ENCODE measurements at regions not wholly inside any gene's neighbourhood (a gene's known extent, or its start where the extent isn't known, plus 50 kb on each side); places are given as distances from the start of the nearest gene placed in this dataset.
"Not testable (repeated sequence)": the region's sequence is repeated elsewhere in the genome, so short reads cannot be mapped to it uniquely, and the experiment has no call there.

- TF ChIP-seq ESRRA (CRISPR knock-in tag; IDR thresholded peaks at IDR 0.05; ENCODE audit: borderline replicate concordance); CTCF (IDR thresholded peaks at IDR 0.05); NFYB (CRISPR knock-in tag; conservative IDR thresholded peaks at IDR 0.05; ENCODE audit: low read depth); SMAD4 (CRISPR knock-in tag; IDR thresholded peaks at IDR 0.05); USF2 (CRISPR knock-in tag; IDR thresholded peaks at IDR 0.05); ZNF138 (CRISPR knock-in tag; conservative IDR thresholded peaks at IDR 0.05); NFE2L1 (CRISPR knock-in tag; IDR thresholded peaks at IDR 0.05); MXD4 (CRISPR knock-in tag; IDR thresholded peaks at IDR 0.05; ENCODE audit: borderline replicate concordance): not testable (repeated sequence)
Observed at GRCh38 chr3:20370273-20371063, 184.5 kb upstream of the SGO1 start.
